Sigmoid colon (tissue), 6 donors: ENCODE measurements at regions not wholly inside any gene's neighbourhood (a gene's known extent, or its start where the extent isn't known, plus 50 kb on each side); places are given as distances from the start of the nearest gene placed in this dataset.

Source experiments
- DNase-seq: peaks from one replicate; pipeline ENCODE4 v3.0.0-alpha.2; 2019
- H3K27ac ChIP-seq, 4 donors: fragments of 200-600 bp; sonication (generic); one replicate each; pipeline ENCODE4 v1.5.1; 2016 to 2019; ENCODE audit warnings: mild to moderate bottlenecking in 1 of 4
- H3K27me3 ChIP-seq, 3 donors: fragments of 200-600 bp; sonication (generic); one replicate each; pipeline ENCODE4 v1.5.1; 2019; ENCODE audit warnings: mild to moderate bottlenecking in 1 of 3
- H3K36me3 ChIP-seq, 4 donors: fragments of 200-600 bp; sonication (generic); one replicate each; pipeline ENCODE4 v1.5.1; 2016 to 2019
- H3K4me1 ChIP-seq, 4 donors: fragments of 200-600 bp; sonication (generic); one replicate each; pipeline ENCODE4 v1.5.1; 2017 to 2019
- H3K4me3 ChIP-seq, 4 donors: fragments of 200-600 bp; sonication (generic); one replicate each; pipeline ENCODE4 v1.5.1; 2017 to 2019; ENCODE audit warnings: mild to moderate bottlenecking in 2 of 4, moderate library complexity in 1 of 4
- H3K9me3 ChIP-seq, 4 donors: fragments of 200-600 bp in 3 of 4; sonication (generic) in 3 of 4; one replicate each; pipeline versions ENCODE4 v1.5.1 to v1.6.1; 2013 to 2019
- EP300 ChIP-seq, 4 donors: sonication (generic); formaldehyde crosslinking; IDR thresholded peaks; one replicate each; pipeline ENCODE4 v1.6.1; 2017; ENCODE audit warnings: antibody characterized with exemption in 4 of 4
- POLR2A ChIP-seq, 2 donors: fragments of 450-650 bp; IDR thresholded peaks; one replicate each; pipeline ENCODE4 v1.6.1; 2016; ENCODE audit warnings: antibody characterized with exemption in 2 of 2, mild to moderate bottlenecking in 2 of 2, moderate library complexity in 2 of 2
- POLR2AphosphoS5 ChIP-seq, 4 donors: sonication (generic); formaldehyde crosslinking; IDR thresholded peaks; one replicate each; pipeline ENCODE4 v1.6.1; 2017; ENCODE audit warnings: antibody characterized with exemption in 4 of 4
- WGBS, 2 donors: extraction: QIAGEN DNeasy Blood & Tissue Kit; methylation state at CpG; one replicate each; pipeline ENCODE4 v1.1.7; 2013; 5-methylcytosine and 5-hydroxymethylcytosine counted together
- intact Hi-C: fragments of 100-400 bp; cut with DNase I; formaldehyde crosslinking; loops from one replicate; pipeline ENCODE4 v1.15.1; 2023
- TF ChIP-seq, protein P1 (sequence below), 4 experiments: fragments of 450-650 bp in 3 of 4; fragments of 200-600 bp in 1 of 4; IDR thresholded peaks; one replicate each; pipeline ENCODE4 v1.5.1; 2016 to 2019; ENCODE audit warnings: antibody characterized with exemption in 4 of 4, mild to moderate bottlenecking in 3 of 4, moderate library complexity in 2 of 4
- donor health status: healthy with polysubstance abuse.
- donor health status: healthy.

DNA sequence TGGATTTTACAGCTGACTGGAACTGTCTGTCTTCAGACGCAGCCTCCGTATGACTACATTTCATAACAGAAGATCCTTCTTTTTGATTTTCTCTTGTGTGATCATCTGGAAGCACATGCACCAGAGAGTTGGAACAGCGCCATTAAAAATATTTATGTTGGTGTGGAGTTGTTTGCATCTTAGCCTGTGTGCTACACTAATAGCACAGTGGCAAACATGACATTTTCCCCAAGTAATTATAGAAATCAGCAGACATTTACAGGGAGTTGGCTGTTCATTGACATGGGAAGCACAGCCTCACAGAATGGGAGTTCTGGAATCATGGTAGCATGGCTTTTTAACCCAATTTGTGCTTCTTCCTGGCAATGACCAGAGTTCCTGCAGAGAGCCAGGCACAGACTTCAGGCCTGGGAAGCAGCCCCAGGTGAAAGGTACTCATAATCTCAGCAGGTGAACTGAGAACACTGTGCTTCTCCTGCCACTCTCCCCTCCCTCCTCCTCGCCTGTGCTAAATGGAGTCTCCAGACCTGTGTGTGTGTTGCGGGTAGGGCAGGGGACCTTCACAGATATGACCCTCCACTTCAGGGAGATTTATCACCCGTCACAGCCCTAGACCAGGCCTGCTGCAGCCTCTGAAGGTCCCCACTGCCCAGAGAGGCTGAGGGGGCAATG, 82.8 kb upstream of the PLET1 start:
- no peak overlapping the region for H3K27ac ChIP-seq
- 40 to 75% methylated on average over 6 of the region's 6 CpGs for WGBS, 2 donors
- no peaks in the 10 kb centered on the region for H3K9me3 ChIP-seq
- H3K27me3 ChIP-seq = no peaks in the 10 kb centered on the region
- no peak overlapping the region for H3K4me3 ChIP-seq
- TF ChIP-seq, protein P1, sequence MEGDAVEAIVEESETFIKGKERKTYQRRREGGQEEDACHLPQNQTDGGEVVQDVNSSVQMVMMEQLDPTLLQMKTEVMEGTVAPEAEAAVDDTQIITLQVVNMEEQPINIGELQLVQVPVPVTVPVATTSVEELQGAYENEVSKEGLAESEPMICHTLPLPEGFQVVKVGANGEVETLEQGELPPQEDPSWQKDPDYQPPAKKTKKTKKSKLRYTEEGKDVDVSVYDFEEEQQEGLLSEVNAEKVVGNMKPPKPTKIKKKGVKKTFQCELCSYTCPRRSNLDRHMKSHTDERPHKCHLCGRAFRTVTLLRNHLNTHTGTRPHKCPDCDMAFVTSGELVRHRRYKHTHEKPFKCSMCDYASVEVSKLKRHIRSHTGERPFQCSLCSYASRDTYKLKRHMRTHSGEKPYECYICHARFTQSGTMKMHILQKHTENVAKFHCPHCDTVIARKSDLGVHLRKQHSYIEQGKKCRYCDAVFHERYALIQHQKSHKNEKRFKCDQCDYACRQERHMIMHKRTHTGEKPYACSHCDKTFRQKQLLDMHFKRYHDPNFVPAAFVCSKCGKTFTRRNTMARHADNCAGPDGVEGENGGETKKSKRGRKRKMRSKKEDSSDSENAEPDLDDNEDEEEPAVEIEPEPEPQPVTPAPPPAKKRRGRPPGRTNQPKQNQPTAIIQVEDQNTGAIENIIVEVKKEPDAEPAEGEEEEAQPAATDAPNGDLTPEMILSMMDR (IDR thresholded peaks at IDR 0.05) = no peak
- TF ChIP-seq POLR2A (IDR thresholded peaks at IDR 0.05) (no peak), POLR2AphosphoS5 (IDR thresholded peaks at IDR 0.05) (no peak), EP300 (IDR thresholded peaks at IDR 0.05) (no peak)
- H3K4me1 ChIP-seq = peaks cover 0 to 20% (median 4%) of the 10 kb centered on the region in 4 donors
- no peaks in the 10 kb centered on the region for H3K36me3 ChIP-seq
- DNase-seq = no peak
- intact Hi-C loops = no loop called here

DNA sequence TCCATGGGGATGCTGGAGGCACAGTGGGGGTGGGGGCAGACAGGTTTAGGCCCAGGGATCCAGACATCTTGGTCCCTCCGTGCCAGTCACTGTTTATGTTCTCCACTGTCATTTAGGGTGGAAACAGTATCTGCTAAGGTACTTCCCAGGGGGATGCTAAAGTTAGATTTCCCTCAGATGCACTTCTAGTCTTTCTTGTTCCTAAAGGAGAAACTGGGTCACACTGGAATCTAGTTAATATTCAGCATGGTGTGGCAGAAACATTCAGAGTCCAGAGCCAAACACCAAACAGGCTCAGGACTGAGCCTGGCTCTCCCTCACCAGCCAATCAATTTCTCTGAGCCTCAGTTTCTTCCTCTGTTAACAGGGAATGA, 83.4 kb upstream of the PLET1 start:
- H3K27me3 ChIP-seq = no peaks in the 10 kb centered on the region
- peaks cover 0 to 20% (median 4%) of the 10 kb centered on the region in 4 donors for H3K4me1 ChIP-seq
- H3K27ac ChIP-seq = no peak overlapping the region
- H3K36me3 ChIP-seq = no peaks in the 10 kb centered on the region
- no peaks in the 10 kb centered on the region for H3K9me3 ChIP-seq
- no peak for DNase-seq
- intact Hi-C loops = no loop called here
- H3K4me3 ChIP-seq = no peak overlapping the region
- WGBS, 2 donors = 58 to 85% methylated on average over 1 of the region's 1 CpG
- TF ChIP-seq POLR2AphosphoS5 (IDR thresholded peaks at IDR 0.05) (no peak), EP300 (IDR thresholded peaks at IDR 0.05) (no peak), POLR2A (IDR thresholded peaks at IDR 0.05) (no peak)
- TF ChIP-seq, protein P1 (IDR thresholded peaks at IDR 0.05) = no peak

DNA sequence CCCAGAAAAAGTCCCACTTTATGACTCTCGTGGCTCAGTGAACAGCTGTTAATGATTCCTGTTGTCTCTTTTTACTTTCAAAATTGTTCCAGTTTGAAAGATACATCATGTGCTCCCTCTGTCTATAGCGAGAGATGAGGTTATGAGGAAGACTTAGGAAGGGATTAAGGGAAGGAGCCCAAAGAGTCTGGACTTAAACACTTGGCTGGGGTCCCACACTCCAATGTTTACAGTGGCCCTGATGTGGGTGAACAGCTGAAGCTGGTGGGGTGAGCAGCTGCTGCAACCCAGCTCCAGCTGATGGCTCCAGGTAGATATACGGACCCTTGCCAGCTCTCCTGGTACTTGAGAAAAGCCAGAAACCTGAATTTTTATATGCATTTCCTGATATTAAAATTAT, 84.5 kb upstream of the PLET1 start:
- H3K9me3 ChIP-seq = no peaks in the 10 kb centered on the region
- intact Hi-C loops = no loop called here
- DNase-seq = no peak
- H3K27ac ChIP-seq = no peak overlapping the region
- H3K4me3 ChIP-seq = no peak overlapping the region
- TF ChIP-seq EP300 (IDR thresholded peaks at IDR 0.05) = no peak
- H3K27me3 ChIP-seq = no peaks in the 10 kb centered on the region
- 68 to 80% methylated on average over 3 of the region's 3 CpGs for WGBS, 2 donors
- no peaks in the 10 kb centered on the region for H3K36me3 ChIP-seq
- H3K4me1 ChIP-seq = peaks cover 0 to 20% (median 4%) of the 10 kb centered on the region in 4 donors

DNA sequence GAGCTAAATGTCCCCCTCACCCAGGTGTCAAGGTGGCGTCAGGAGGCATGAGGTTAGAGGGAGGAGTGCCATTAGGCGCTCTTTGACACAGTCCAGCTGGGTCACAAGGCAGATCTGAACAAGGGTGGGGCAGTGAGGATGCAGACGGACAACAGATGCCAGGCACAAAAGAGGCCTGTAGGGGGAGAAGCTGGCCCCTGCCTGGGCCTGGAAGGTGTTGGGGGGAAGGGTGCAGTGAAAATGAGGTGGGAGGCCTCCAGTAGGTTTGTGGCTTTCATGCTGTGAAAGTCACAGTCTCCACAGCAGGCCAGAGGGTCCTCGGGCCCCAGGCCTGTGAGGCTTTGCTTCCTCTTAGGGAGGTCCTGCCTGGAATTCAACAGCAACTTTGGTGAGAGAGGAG, 85.0 kb upstream of the PLET1 start:
- Histone ChIP-seq H3K9me3 (no peaks in the 10 kb centered on the region), H3K27me3 (no peaks in the 10 kb centered on the region), H3K4me3 (no peak overlapping the region), H3K27ac (no peak overlapping the region), H3K36me3 (no peaks in the 10 kb centered on the region), H3K4me1 (peaks cover 0 to 20% (median 4%) of the 10 kb centered on the region in 4 donors)
- no peak for DNase-seq
- TF ChIP-seq EP300 (IDR thresholded peaks at IDR 0.05) (no peak), POLR2A (IDR thresholded peaks at IDR 0.05) (no peak), POLR2AphosphoS5 (IDR thresholded peaks at IDR 0.05) (no peak)
- TF ChIP-seq, protein P1 (IDR thresholded peaks at IDR 0.05) = no peak
- intact Hi-C loops = no loop called here
- WGBS, 2 donors = 40 to 71% methylated on average over 4 of the region's 4 CpGs

DNA sequence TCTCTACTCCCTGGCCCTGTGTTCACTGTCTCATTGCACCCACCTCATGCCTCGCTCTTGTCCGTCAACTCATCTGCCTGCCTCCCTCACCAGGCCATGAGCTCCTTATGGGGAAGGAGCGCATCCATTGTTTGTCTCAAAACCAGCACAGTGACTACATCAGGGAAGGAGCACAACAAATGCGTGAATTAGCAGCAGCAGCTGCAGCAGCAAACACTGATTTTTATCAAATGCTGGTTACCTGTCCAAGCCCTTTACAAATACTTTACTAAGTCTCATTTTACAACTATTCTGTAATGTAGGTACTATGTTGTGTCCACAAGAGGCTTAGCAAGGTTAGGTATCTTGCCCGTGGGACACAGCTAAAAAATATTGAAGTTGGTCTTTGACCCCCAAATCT, 85.9 kb upstream of the PLET1 start:
- 94 to 98% methylated on average over 5 of the region's 5 CpGs for WGBS, 2 donors
- H3K36me3 ChIP-seq = no peaks in the 10 kb centered on the region
- intact Hi-C loops = no loop called here
- no peak for DNase-seq
- H3K4me3 ChIP-seq = no peak overlapping the region
- H3K27ac ChIP-seq = no peak overlapping the region
- no peaks in the 10 kb centered on the region for H3K27me3 ChIP-seq
- peaks cover 0 to 2% (median 0%) of the 10 kb centered on the region in 4 donors for H3K9me3 ChIP-seq
- H3K4me1 ChIP-seq = peaks cover 0 to 20% (median 4%) of the 10 kb centered on the region in 4 donors
- TF ChIP-seq POLR2A (IDR thresholded peaks at IDR 0.05) (no peak), EP300 (IDR thresholded peaks at IDR 0.05) (no peak), POLR2AphosphoS5 (IDR thresholded peaks at IDR 0.05) (no peak)
- TF ChIP-seq, protein P1 (IDR thresholded peaks at IDR 0.05) = no peak
